SJSA1 (cell line): ENCODE measurements at regions not wholly inside any gene's neighbourhood (a gene's known extent, or its start where the extent isn't known, plus 50 kb on each side); places are given as distances from the start of the nearest gene placed in this dataset.
"Not testable (repeated sequence)": the region's sequence is repeated elsewhere in the genome, so short reads cannot be mapped to it uniquely, and the experiment has no call there.

Source experiments
- DNase-seq, 2 experiments: peaks; one replicate each; pipeline ENCODE4 v3.0.0-alpha.2; 2015 to 2020; ENCODE audit warnings: low spot score in 2 of 2, low read depth in 1 of 2
- H3K27ac ChIP-seq: fragments of 250-450 bp; sonication (Bioruptor Pico); 2 replicates; pipeline ENCODE4 v1.5.1; 2020; ENCODE audit warnings: mild to moderate bottlenecking, moderate library complexity
- H3K27me3 ChIP-seq: fragments of 250-450 bp; sonication (Bioruptor Pico); replicated peaks from 2 replicates; pipeline ENCODE4 v1.5.1; 2020; ENCODE audit warnings: mild to moderate bottlenecking, moderate library complexity
- H3K36me3 ChIP-seq: fragments of 250-450 bp; sonication (Bioruptor Pico); 2 replicates; pipeline ENCODE4 v1.5.1; 2020; ENCODE audit warnings: mild to moderate bottlenecking
- H3K4me1 ChIP-seq: fragments of 250-450 bp; sonication (Bioruptor Pico); replicated peaks from 2 replicates; pipeline ENCODE4 v1.6.1; 2021; ENCODE audit warnings: mild to moderate bottlenecking
- H3K4me3 ChIP-seq: fragments of 250-450 bp; sonication (Bioruptor Pico); 2 replicates; pipeline ENCODE4 v1.5.1; 2020; ENCODE audit warnings: mild to moderate bottlenecking
- H3K9me3 ChIP-seq: fragments of 250-450 bp; sonication (Bioruptor Pico); replicated peaks from 2 replicates; pipeline ENCODE4 v1.5.1; 2020; ENCODE audit warnings: mild to moderate bottlenecking

DNA sequence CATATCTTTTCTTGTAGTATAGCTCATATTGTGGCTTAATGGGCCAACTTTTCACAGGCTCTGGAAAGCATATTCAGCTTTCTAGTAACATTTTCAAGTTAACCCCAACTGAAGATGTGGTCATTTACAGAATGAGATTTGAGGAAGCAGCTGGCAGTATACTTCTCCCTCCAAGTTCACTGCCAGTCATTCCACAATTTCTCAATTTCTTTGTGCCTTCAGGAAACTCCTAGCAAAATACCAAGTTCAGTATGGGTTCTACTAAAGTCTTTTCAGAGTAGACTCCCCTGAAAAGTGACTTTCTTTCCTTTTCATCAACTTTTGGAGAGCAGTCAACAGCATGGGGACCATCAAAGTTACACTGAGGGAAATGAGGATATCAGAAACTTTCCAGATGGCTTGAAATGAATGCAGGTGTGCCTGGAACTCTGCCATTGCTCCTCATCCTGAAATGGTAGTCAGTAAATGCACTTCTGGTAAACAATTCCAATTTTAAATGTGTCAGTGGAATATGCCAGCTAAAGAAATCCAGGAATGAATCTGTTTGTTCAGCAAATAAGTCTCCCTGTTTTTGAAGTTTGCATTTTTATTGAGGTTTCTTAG lies 81.5 kb upstream of the TEX13D start:
- no peak for DNase-seq
- Histone ChIP-seq H3K4me1 (no peaks in the 10 kb centered on the region), H3K27ac (no peak overlapping the region), H3K27me3 (no peaks in the 10 kb centered on the region), H3K36me3 (no peaks in the 10 kb centered on the region), H3K4me3 (no peak overlapping the region), H3K9me3 (no peaks in the 10 kb centered on the region)

GRCh38 chrX:124254611-124255010 lies 77.8 kb upstream of the TEX13D start:
- Histone ChIP-seq H3K27ac (no peak overlapping the region), H3K4me1 (no peaks in the 10 kb centered on the region), H3K4me3 (no peak overlapping the region), H3K9me3 (no peaks in the 10 kb centered on the region), H3K36me3 (no peaks in the 10 kb centered on the region), H3K27me3 (no peaks in the 10 kb centered on the region)
- no peak for DNase-seq

DNA sequence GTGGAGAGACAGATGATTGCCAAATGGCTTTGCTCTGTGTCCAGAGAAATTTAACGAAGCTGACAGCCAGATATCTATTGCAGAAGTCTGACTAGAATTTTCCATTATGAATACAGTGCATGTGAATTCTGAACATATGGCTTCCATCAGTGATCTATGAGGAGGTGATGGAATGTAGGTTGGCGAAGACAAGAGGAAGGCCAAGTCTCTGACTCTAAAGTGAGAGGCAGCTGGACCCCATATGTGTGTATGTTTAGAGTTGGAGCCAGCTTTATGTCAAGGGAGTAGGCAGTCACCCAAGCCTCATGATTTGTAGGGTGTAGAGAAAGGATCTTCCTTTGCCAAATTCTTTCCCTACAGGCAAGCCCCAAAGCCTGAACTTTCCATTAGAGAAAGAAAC lies 76.2 kb upstream of the TEX13D start:
- Histone ChIP-seq H3K27ac (no peak overlapping the region), H3K4me1 (no peaks in the 10 kb centered on the region), H3K27me3 (no peaks in the 10 kb centered on the region), H3K4me3 (no peak overlapping the region), H3K36me3 (no peaks in the 10 kb centered on the region), H3K9me3 (no peaks in the 10 kb centered on the region)
- DNase-seq, result no peak

DNA sequence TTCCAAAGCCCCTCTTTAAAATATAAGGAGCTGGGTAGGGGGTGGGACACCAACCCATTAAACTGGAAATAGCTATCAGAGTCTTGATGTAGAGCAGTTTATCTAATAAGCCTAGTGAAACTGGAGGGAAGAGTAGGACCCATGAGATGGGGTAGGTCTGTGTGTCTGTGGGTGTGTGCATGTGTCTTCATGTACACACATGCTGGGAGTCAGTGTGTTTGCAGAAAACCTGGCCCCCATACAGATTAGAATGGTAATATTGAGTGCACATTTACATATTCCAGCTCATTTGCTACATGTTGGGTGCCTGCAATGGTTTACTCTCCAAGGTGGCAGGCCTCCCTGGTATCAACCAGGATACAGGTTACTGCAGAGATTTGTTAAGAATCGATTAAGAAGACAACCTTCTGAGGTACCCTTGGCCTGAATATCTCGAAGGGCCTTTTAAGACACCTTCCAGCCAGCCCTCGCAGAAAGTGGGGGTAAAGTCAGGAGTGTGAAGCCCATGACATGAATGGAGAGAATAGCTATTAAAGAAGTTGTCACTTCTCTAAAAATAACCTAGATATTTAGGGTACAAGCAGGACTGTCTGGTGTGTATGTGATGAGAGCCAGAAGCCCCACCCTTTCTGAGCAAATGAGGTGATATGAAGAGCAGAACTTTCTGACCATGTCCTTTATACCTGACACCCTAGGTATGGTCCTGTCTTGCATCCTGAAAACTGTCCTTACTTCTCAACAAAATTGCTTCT lies 75.7 kb upstream of the TEX13D start:
- no peak for DNase-seq
- Histone ChIP-seq H3K9me3 (no peaks in the 10 kb centered on the region), H3K27ac (no peak overlapping the region), H3K36me3 (no peaks in the 10 kb centered on the region), H3K4me1 (no peaks in the 10 kb centered on the region), H3K27me3 (no peaks in the 10 kb centered on the region), H3K4me3 (no peak overlapping the region)

DNA sequence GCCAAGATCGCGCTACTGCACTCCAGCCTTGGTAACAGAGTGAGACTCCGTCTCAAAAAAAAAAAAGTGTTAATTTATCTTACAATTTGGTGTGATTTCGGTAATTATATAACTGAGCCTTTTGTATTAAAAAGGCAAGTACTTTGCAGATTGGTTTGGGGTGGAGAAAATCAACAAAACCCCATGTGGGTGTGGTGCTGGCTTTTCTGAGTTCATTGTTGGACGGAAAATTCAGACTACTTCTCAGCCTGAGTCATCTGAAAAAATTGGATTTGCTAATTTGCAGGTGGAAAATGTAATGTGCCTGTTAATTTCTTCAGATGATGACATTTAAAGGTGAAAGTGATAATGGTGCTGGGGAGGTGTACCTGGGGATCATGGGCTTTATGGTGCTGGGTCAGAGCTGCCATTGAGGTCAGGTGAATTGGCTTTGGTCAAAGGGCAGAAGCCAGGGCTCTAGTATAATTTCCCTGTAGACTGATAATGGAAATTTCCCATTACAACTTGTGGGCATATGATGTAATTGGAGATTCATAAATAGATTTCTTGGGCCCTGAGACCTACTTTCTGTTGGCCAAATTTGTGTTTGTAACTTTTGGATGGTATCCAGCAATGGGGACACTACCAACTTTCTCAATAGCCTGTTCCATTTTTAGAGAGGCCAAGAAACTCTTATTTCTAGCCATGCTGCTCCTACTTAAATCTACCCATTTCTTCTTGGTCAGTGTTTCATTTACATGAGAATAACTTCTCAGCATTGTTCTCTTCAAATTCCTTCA lies 74.3 kb upstream of the TEX13D start:
- no peaks in the 10 kb centered on the region for H3K27me3 ChIP-seq
- no peak for DNase-seq
- H3K9me3 ChIP-seq, result no peaks in the 10 kb centered on the region
- no peaks in the 10 kb centered on the region for H3K4me1 ChIP-seq
- H3K27ac ChIP-seq, result no peak overlapping the region
- no peak overlapping the region for H3K4me3 ChIP-seq
- no peaks in the 10 kb centered on the region for H3K36me3 ChIP-seq

DNA sequence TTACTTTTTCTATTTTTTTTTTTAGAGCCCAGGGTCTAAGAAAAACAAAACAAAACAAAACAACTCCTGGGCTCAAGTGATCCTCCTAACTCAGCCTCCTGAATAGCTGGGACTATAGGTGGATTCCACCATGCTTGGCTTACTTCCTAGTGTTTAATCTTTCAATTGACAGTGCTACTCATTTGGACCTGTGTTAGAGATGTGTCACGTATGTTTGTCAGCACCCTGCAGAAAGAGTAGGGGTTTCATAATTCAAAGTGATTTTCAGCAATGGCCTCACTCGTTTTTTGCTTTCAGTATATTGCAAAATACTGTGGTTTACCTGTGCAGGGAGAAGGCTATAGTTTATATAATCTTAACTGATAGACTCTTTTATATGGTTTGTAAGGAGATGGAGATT lies 71.6 kb upstream of the TEX13D start:
- no peaks in the 10 kb centered on the region for H3K4me1 ChIP-seq
- H3K27ac ChIP-seq, result no peak overlapping the region
- no peaks in the 10 kb centered on the region for H3K9me3 ChIP-seq
- DNase-seq, result no peak
- H3K4me3 ChIP-seq, result no peak overlapping the region
- H3K36me3 ChIP-seq, result no peaks in the 10 kb centered on the region
- H3K27me3 ChIP-seq, result no peaks in the 10 kb centered on the region

DNA sequence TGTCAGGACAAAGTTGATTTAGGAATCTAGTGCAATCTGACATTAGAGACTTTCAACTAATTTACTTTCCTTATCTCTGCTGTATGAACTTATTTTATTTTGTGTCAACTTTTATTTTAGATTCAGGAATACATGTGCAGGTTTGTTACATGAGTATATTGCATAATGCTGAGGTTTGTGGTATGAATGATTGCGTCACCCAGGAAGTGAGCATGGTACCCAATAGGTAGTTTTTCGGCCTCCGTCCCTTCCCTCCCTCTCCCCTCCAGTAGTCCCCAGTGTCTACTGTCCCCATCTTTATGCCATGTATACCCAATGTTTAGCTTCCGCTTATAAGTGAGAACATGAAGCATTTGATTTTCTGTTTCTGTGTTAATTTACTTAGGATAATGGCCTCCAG lies 68.7 kb upstream of the TEX13D start:
- H3K4me1 ChIP-seq, result no peaks in the 10 kb centered on the region
- H3K4me3 ChIP-seq, result no peak overlapping the region
- H3K9me3 ChIP-seq, result no peaks in the 10 kb centered on the region
- no peaks in the 10 kb centered on the region for H3K27me3 ChIP-seq
- DNase-seq, result no peak
- H3K36me3 ChIP-seq, result no peaks in the 10 kb centered on the region
- H3K27ac ChIP-seq, result no peak overlapping the region

DNA sequence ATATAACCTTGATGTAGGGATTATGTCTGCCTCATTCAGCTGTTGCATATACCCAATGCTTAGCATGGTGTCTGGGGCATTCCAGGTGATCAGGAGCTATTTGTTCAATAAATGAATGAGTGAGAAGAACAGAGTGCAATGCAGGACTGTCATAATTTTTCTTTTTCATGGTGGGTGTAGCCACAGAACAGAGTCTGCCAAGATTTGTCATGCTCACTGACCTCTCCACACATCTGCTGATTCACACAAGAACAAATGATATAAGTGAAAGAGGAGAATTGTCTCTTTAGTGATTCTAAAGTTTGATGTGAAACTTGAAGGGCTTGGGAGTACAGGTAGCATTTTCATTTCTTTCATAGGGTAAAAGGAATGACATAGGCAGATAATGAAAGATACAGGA lies 64.4 kb upstream of the TEX13D start:
- no peaks in the 10 kb centered on the region for H3K4me1 ChIP-seq
- no peak overlapping the region for H3K4me3 ChIP-seq
- no peaks in the 10 kb centered on the region for H3K9me3 ChIP-seq
- DNase-seq, result no peak
- no peak overlapping the region for H3K27ac ChIP-seq
- no peaks in the 10 kb centered on the region for H3K36me3 ChIP-seq
- no peaks in the 10 kb centered on the region for H3K27me3 ChIP-seq

GRCh38 chrX:124269881-124270280 lies 62.6 kb upstream of the TEX13D start:
- Histone ChIP-seq H3K36me3 (no peaks in the 10 kb centered on the region), H3K27ac (no peak overlapping the region), H3K4me1 (no peaks in the 10 kb centered on the region), H3K27me3 (no peaks in the 10 kb centered on the region), H3K9me3 (no peaks in the 10 kb centered on the region), H3K4me3 (no peak overlapping the region)
- DNase-seq, result no peak

DNA sequence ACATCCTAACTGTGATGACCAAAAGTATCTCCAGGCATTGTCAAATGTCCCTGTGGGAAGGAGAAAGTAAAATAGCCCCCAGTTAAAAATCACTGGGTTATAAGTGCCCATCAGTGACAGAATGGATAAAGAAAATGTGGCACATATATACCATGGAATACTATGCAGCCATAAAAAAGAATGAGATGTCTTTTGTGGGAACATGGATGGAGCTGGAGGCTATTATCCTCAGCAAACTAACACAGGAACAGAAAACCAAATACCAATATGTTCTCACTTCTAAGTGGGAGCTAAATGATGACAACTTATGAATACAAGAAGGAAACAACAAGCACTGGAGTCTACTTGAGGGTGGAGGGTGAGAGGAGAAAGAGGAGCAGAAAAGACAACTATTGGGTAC lies 60.9 kb upstream of the TEX13D start:
- DNase-seq, H3K36me3 ChIP-seq, H3K4me1 ChIP-seq, H3K4me3 ChIP-seq, H3K27ac ChIP-seq, H3K9me3 ChIP-seq, H3K27me3 ChIP-seq: not testable (repeated sequence)

- Histone ChIP-seq H3K27me3 (no peaks in the 10 kb centered on the region), H3K27ac (no peak overlapping the region), H3K4me3 (no peak overlapping the region), H3K9me3 (no peaks in the 10 kb centered on the region), H3K36me3 (no peaks in the 10 kb centered on the region), H3K4me1 (no peaks in the 10 kb centered on the region)
- no peak for DNase-seq
These were observed 60.0 kb upstream of the TEX13D start for GRCh38 chrX:124272370-124272982.

- no peaks in the 10 kb centered on the region for H3K27me3 ChIP-seq
- H3K4me1 ChIP-seq, result no peaks in the 10 kb centered on the region
These were observed 57.9 kb upstream of the TEX13D start for GRCh38 chrX:124274438-124275181.

DNA sequence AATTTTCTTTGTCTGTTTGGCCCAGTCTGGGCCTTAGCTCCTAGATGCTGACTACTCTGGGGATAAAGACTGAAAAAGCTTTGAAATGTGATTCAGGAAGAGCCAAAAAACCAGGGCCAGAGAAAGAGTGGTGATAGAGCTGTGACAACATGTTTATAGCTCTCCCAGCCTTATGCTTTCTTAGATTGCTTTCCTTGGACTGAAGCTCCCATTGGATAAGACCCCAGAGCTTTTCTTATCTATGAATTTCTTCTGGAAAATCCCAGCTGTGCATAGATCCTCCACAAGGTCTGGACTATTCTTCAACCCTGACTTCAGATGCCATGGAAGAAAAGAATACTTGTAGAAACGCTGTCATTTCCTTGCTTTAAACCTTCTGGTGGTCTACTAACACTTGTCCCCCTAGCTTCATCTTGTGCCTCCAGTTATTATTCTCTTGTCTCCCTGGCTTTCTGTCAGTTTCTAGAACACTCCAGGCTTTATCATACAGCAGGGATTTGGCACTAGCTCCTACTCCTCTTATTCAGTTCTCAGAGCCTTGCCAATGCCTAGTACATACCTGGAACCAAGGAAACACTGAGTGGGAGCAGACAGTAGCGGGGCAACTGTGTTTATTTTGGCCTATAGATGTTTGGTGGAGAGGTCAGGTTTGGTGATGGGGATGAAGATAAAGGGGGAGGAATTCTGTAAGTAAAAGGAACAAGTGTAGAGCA lies 57.1 kb upstream of the TEX13D start:
- Histone ChIP-seq H3K9me3 (no peaks in the 10 kb centered on the region), H3K36me3 (no peaks in the 10 kb centered on the region), H3K27me3 (no peaks in the 10 kb centered on the region), H3K27ac (no peak overlapping the region), H3K4me3 (no peak overlapping the region), H3K4me1 (no peaks in the 10 kb centered on the region)
- DNase-seq, result no peak

More at GRCh38 chrX:124274438-124275181, 57.9 kb upstream of the TEX13D start:
- Histone ChIP-seq H3K4me3 (no peak overlapping the region), H3K27ac (no peak overlapping the region), H3K9me3 (no peaks in the 10 kb centered on the region), H3K36me3 (no peaks in the 10 kb centered on the region)
- no peak for DNase-seq
